ENCODE measurements at regions not wholly inside any gene's neighbourhood (a gene's known extent, or its start where the extent isn't known, plus 50 kb on each side); places are given as distances from the start of the nearest gene placed in this dataset.

DNA sequence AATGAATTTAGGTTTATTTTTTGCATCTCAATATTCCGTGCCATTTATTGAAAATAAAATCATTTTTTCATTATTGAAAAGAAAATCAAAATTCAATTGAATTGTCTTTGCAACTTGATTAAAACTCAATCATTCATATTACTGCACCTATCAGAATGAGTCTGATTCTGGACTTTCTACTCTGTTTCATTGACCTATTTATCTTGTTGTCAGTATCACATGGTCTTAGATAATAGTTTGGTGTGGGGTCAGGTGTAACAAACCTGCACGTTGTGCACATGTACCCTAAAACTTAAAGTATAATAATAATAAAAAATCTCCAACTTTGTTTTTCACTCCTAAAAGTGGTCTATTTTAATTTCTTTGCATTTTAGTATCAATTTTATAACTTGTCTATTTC is 422.9 kb downstream of the RAD51AP2 start:
- no peak for DNase-seq
- Histone ChIP-seq H3K27ac (no peak overlapping the region), H3K27me3 (replicated peaks) (no peaks in the 10 kb centered on the region), H3K36me3 (replicated peaks) (no peaks in the 10 kb centered on the region), H3K4me3 (ENCODE audit: low read depth, low read length) (no peak overlapping the region)
- TF ChIP-seq, protein P1, sequence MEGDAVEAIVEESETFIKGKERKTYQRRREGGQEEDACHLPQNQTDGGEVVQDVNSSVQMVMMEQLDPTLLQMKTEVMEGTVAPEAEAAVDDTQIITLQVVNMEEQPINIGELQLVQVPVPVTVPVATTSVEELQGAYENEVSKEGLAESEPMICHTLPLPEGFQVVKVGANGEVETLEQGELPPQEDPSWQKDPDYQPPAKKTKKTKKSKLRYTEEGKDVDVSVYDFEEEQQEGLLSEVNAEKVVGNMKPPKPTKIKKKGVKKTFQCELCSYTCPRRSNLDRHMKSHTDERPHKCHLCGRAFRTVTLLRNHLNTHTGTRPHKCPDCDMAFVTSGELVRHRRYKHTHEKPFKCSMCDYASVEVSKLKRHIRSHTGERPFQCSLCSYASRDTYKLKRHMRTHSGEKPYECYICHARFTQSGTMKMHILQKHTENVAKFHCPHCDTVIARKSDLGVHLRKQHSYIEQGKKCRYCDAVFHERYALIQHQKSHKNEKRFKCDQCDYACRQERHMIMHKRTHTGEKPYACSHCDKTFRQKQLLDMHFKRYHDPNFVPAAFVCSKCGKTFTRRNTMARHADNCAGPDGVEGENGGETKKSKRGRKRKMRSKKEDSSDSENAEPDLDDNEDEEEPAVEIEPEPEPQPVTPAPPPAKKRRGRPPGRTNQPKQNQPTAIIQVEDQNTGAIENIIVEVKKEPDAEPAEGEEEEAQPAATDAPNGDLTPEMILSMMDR (IDR thresholded peaks at IDR 0.05; ENCODE audit: low read depth, low read length, missing control alignments), result no peak
- in situ Hi-C loops (cut with HindIII; ENCODE audit: low pct_ligation_motif_present, low sequenced_read_pairs), result no loop called here

DNA sequence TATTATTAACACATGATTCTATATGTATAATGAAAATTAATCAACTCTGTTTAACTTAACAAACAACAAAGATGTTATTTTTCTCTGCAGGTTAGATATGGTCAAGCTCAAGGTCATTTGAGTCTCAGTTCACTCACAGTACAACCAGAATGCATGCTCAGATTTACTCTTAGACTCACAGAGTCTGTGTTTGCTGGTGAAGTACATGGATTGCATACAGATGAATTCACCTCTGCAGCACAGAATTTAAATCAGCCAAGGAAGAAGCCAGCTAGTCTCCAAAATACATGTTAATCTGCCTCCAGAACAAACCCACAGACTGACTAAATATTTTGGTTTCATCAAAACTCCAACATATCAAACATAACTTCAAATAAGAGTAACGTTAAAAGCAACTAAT is 424.5 kb downstream of the RAD51AP2 start:
- TF ChIP-seq, protein P1 (IDR thresholded peaks at IDR 0.05; ENCODE audit: low read depth, low read length, missing control alignments), result no peak
- H3K36me3 ChIP-seq (replicated peaks), result no peaks in the 10 kb centered on the region
- H3K27me3 ChIP-seq (replicated peaks), result no peaks in the 10 kb centered on the region
- H3K4me3 ChIP-seq (ENCODE audit: low read depth, low read length), result no peak overlapping the region
- H3K27ac ChIP-seq, result no peak overlapping the region
- in situ Hi-C loops (cut with HindIII; ENCODE audit: low pct_ligation_motif_present, low sequenced_read_pairs), result no loop called here
- no peak for DNase-seq

DNA sequence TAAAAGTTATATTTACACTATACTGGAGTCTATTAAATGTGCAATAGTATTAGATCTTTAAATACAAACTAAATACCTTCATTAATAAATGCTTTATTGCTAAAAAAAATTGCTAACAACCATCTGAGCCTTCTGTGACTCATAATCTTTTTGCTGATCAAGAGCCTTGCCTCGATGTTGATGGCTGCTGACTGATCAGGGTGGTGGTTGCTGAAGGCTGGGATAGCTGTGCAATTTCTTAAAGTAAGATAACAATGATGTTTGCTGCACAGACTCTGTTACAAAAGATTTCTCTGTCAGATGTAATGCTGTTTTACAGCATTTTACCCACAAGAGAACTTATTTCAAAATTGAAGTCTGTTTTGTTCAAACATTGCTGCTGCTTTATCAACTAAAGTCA is 421.4 kb upstream of the CYRIA start:
- in situ Hi-C loops (cut with HindIII; ENCODE audit: low pct_ligation_motif_present, low sequenced_read_pairs), result no loop called here
- no peak for DNase-seq
- Histone ChIP-seq H3K36me3 (replicated peaks) (no peaks in the 10 kb centered on the region), H3K27ac (no peak overlapping the region), H3K27me3 (replicated peaks) (no peaks in the 10 kb centered on the region), H3K4me3 (ENCODE audit: low read depth, low read length) (no peak overlapping the region)
- TF ChIP-seq, protein P1 (IDR thresholded peaks at IDR 0.05; ENCODE audit: low read depth, low read length, missing control alignments), result no peak

DNA sequence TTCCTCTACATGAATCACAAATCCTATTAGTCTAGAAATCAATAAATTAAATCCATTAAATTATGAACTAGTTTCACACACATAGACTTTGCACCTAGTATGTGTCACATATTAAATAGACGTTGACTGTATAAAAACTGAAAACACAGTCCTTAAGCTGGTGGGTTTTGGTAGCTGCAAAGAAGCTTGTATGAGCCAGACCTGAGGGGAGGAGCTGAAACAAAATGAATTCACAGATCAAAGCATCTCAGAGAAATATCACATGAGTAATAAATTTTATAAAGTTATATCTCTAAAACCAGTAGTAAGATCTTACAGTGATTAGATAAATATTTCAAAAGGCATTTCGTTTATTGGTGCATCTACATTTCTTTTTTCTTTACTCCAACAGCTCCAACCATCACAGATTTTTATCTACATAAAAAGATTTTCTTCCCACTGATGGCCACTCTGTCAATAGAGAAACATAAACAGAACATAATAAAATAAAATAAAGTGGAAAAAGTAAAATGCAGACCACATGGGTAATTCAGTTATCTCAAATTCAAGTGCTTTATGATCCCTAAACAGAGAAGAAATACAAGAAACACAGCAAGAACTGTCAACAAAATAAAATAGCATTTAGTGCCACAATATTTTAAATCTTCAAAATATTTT is 420.0 kb upstream of the CYRIA start:
- in situ Hi-C loops (cut with HindIII; ENCODE audit: low pct_ligation_motif_present, low sequenced_read_pairs), result no loop called here
- Histone ChIP-seq H3K27ac (no peak overlapping the region), H3K27me3 (replicated peaks) (no peaks in the 10 kb centered on the region), H3K4me3 (ENCODE audit: low read depth, low read length) (no peak overlapping the region), H3K36me3 (replicated peaks) (no peaks in the 10 kb centered on the region)
- TF ChIP-seq, protein P1 (IDR thresholded peaks at IDR 0.05; ENCODE audit: low read depth, low read length, missing control alignments), result no peak
- DNase-seq, result no peak

DNA sequence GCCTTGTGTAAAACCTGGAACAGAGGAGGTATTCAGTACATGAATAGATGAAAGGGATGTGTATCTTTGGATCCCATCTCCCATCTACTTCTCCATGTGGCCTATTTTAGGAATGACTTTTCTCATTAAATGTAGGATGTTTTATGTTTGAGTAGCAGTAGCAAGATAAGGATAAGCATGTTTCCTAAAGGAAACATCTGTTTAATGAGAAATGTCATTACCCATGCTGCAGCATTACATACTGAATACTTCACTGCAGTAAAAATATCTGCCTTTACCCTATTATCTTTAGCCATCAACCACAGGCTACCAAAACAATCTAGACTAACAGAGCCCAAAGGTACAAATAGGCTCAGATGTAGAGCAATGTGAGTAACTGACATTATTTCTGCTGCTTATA is 419.2 kb upstream of the CYRIA start:
- no peaks in the 10 kb centered on the region for H3K36me3 ChIP-seq (replicated peaks)
- H3K4me3 ChIP-seq (ENCODE audit: low read depth, low read length), result no peak overlapping the region
- TF ChIP-seq, protein P1 (IDR thresholded peaks at IDR 0.05; ENCODE audit: low read depth, low read length, missing control alignments), result no peak
- in situ Hi-C loops (cut with HindIII; ENCODE audit: low pct_ligation_motif_present, low sequenced_read_pairs), result no loop called here
- no peak for DNase-seq
- no peaks in the 10 kb centered on the region for H3K27me3 ChIP-seq (replicated peaks)
- no peak overlapping the region for H3K27ac ChIP-seq

DNA sequence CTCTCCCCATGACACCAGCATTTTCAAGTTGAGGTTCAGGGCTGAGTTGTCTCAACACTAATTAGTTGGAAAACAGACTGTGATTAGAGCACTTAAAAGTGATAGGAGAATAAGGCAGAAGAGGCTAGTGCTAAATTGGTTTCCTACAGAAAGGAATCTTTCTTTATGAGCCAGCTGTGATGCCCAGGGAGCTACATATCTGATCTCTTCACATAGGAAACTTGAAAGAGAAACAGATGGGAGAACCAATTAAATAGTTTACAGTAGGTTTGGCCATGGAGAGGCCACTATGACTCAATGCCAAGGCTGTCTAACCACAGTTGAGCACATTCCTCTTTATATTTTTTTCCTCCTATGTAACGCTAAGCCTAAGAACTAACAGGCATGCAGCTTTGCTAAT is 418.3 kb upstream of the CYRIA start:
- in situ Hi-C loops (cut with HindIII; ENCODE audit: low pct_ligation_motif_present, low sequenced_read_pairs), result no loop called here
- TF ChIP-seq, protein P1 (IDR thresholded peaks at IDR 0.05; ENCODE audit: low read depth, low read length, missing control alignments), result no peak
- Histone ChIP-seq H3K27me3 (replicated peaks) (no peaks in the 10 kb centered on the region), H3K36me3 (replicated peaks) (no peaks in the 10 kb centered on the region), H3K27ac (no peak overlapping the region), H3K4me3 (ENCODE audit: low read depth, low read length) (no peak overlapping the region)
- DNase-seq, result peak; percentile 31

Data from brain microvascular endothelial cell (primary cell).